ENCODE measurements at regions not wholly inside any gene's neighbourhood (a gene's known extent, or its start where the extent isn't known, plus 50 kb on each side); places are given as distances from the start of the nearest gene placed in this dataset.

GRCh38 chr3:24756101-24756888, 261.6 kb upstream of the THRB start:
- TF ChIP-seq EZH2 (IDR thresholded peaks at IDR 0.05; ENCODE audit: insufficient read depth, poor library complexity, severe bottlenecking), result no peak
- TF ChIP-seq EZH2phosphoT487 (IDR thresholded peaks at IDR 0.05; ENCODE audit: insufficient read depth, low read depth), result no peak

Data from GM23248 (cell line).